GM21390 (cell line): ENCODE measurements at regions not wholly inside any gene's neighbourhood (a gene's known extent, or its start where the extent isn't known, plus 50 kb on each side); places are given as distances from the start of the nearest gene placed in this dataset.

Source experiments
- ATAC-seq: cut with Tn5 transposase; IDR thresholded peaks from one replicate; pipeline ENCODE4 v1.9.1; 2021; ENCODE audit not compliant: unreplicated experiment

DNA sequence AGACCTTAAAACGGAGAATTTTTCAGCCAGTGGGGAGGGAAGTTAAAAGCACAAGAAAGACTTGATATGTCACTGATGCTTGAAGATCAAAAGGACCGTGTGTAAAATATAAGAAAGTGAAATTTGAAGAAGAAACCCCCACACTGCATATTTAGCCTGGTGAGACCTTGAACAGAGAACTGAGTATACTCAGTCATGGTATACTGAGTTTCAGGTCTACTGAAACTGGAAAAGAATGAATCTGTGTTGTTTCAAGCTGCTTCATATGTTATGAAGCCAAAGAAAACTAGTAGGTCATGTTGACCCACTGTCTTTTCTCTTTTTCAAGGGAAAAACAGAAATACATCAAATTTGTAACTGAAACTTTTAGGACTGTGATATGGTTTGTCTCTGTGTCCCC is 443.8 kb upstream of the GJE1 start:
- peak; percentile 89 for ATAC-seq

GRCh38 chr6:141685416-141685815 is 447.3 kb upstream of the GJE1 start:
- no peak for ATAC-seq

- ATAC-seq = no peak
Measured at GRCh38 chr6:141682391-141682790, 450.3 kb upstream of the GJE1 start.

DNA sequence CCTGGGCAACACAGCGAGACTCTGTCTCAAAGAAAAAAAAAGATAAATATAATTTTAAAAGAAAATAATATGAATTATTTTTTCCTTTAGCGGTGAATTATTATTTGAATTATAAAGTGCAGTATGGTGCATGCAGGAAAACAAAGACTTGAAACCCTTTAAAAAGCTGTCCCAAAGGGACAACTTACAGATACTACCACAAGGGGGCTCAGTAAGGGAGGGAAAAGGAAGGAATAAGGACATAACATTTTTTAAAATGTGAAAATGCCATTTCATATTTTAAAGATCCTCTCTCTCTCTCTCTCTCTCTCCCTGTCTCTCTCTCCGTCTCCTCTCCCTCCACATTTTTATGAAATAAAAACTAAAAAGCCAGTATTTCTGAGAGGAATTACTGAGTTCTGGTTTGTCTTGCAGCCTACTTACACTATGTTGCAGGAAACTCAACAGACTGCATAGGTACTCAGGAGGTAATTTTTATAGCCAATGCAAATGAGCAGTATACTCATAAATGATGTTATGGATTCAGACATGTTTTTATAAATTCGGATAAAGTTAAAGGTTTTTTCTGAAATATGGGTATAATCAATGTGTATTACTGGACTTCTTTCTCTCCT is 455.0 kb upstream of the GJE1 start:
- ATAC-seq = peak; percentile 73

GRCh38 chr6:141675957-141676356 is 456.8 kb upstream of the GJE1 start:
- ATAC-seq = no peak

DNA sequence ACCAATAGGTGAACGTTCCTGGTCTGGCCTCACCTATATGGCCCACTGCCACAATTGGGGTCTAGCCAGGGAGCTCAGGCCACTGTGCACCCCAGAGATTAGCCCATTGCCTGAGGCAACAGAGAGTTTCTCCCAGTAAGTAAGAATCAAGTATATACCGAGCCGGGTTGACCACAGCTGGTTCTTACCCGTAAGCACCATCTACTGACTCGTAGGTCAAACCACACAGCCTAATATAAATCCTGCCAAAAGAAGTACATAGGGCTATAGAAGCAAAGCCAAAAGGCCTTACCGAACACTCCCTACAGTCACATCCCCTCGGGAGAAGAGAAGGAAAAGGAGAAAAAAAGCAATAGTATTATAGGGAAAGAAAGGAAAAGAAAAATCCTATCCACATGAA is 463.6 kb upstream of the GJE1 start:
- ATAC-seq = no peak

GRCh38 chr6:141667580-141668309 is 465.0 kb upstream of the GJE1 start:
- no peak for ATAC-seq

GRCh38 chr6:141666187-141666586 is 466.5 kb upstream of the GJE1 start:
- no peak for ATAC-seq

DNA sequence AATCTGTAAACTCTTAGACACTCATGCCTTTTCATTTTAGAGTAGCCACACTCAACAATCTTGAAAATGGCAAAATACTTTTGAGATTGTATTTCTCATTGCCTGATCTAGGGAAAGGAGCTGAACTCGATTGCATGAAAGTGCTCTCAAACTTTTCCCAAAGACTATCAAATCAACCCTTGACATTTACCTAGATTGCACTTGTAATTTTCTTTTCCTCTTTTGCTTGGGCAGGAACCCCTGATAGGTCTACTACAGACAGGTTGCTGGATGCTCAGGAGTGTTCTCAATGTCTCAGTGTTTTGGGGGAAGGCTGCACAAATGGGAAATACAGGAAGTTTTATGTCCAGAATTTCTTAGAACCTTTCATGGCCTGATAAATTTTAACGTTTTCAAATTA is 468.0 kb upstream of the GJE1 start:
- ATAC-seq = no peak

GRCh38 chr6:141659582-141659981 is 473.1 kb upstream of the GJE1 start:
- no peak for ATAC-seq

DNA sequence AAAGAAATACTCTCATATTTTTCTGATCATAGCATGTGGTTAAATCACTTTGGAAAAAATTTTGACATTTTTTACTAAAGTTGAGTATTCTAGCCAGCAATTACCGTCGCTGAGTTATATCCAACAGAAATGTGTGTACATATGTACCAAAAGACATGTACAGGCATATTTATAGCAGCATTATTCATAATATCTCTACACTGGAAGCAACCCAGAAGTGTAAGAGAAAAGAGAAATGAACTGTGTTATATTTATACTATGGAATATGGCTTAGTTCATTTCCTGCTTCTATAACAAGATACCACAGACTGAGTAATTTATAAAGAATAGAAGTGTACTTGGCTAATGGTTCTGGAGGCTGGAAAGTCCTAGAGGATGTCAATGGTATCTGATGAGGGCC is 474.0 kb upstream of the GJE1 start:
- no peak for ATAC-seq

- ATAC-seq = no peak
Measured at GRCh38 chr6:141657812-141658211, 474.9 kb upstream of the GJE1 start.

DNA sequence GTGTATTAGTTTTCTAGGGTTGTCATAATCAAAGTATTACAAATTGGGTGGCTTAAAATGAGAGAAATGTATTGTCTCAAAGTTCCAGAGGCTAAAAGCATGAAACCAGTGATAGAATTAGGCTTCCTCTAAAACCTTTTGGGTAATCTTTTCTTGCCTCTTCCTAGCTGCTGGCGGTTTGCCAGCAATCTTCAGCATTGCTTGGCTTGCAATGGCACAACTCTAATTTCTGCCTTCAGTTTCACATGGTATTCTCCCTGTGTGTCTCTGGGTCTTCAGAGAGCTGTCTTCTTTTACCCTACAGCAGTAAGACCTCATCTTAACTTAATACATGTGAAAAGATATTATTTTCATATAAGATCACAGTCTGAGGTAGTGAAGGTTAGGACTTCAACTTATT is 479.1 kb upstream of the GJE1 start:
- ATAC-seq = no peak

- no peak for ATAC-seq
Measured at GRCh38 chr6:141641951-141642350, 490.8 kb upstream of the GJE1 start.

DNA sequence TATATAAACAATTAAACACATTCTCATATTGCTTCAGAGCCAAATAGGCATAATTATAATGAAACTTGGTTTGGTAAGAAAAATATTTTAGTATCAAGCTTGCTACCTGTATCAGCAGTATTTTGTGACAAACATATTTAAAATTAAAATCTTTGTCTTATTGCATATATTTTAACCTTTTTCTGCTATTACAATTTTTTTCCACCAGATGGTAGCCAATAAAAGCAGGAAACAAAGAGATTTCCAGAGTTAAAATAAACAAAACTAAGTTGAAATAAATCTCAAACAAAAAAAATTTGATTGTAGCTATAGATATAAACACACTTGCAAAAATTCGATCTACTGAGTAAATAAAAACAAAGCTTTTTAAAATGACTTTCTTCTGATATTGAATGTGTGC is 491.3 kb upstream of the GJE1 start:
- ATAC-seq = no peak

DNA sequence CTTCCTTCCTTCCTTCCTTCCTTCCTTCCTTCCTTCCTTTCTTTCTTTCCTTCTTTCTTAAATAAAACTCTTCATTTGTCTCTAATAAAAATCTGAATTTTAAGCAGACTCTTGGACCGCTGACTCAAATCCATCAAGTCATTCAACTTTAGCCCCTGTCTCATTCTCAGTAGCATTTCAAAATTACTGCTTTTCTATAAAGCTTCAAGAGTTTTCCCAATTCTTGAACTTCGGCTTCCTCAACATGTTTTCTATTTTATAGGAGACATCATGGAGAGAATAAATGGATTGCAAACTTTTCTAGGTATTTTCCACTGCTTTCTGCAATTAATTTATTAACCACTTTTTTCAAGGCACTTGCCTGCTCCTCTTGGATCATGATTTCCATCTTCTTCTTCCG is 497.1 kb upstream of the GJE1 start:
- no peak for ATAC-seq

- ATAC-seq = no peak
Measured at GRCh38 chr6:141634269-141634668, 498.5 kb upstream of the GJE1 start.

DNA sequence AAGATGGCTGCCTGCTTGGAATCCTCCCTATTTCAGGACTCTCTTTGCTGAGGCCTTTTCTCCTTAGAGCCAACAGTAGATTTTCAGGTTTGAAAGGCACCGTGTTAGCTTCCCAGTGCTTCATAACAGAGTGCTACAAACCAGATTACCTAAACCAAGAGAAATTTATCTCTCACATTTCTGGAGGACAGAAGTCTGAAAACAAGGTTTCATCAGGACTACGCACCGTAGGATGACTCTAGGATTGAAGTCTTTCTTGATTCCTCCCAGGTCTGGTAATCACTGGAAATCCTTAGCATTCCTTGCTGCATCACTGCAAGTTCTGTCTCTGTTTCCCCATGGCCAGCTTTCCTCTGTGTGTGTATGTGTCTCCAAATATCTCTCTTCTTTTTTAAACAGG is 508.4 kb upstream of the GJE1 start:
- no peak for ATAC-seq

DNA sequence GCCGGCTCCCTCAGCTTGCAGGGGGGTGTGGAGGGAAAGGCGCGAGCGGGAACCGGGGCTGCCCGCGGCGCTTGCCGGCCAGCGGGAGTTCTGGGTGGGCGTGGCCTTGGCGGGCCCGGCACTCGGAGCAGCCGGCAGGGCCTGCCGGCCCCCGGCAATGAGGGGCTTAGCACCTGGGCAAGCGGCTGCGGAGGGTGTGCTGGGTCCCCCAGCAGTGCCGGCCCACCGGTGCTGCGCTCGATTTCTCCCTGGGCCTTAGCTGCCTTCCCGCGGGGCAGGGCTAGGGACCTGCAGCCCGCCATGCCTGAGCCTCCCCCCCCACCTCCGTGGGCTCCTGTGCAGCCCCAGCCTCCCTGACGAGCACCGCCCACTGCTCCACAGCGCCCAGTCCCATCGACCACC is 514.5 kb upstream of the GJE1 start:
- no peak for ATAC-seq

GRCh38 chr6:141610741-141611140 is 522.0 kb upstream of the GJE1 start:
- ATAC-seq = no peak

DNA sequence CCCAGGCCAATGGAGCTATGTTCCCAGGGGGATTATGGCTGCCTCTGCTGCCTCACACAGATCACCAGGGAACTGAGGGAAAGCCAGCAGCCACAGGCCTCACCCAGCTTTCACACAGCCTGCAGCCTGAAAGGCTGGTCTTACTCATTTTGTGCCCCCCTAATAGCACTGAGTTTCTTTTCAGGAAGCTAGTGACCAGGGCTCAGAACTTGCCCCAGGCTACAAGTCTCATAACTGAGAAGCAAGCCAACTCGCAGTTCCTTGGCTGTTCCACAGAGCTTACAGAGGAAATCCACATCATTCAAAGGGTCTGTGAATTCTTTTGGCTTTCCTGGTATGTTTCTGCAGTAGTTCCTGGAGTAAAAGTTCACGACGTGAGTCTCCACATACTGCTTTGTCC is 524.8 kb upstream of the GJE1 start:
- ATAC-seq = no peak

DNA sequence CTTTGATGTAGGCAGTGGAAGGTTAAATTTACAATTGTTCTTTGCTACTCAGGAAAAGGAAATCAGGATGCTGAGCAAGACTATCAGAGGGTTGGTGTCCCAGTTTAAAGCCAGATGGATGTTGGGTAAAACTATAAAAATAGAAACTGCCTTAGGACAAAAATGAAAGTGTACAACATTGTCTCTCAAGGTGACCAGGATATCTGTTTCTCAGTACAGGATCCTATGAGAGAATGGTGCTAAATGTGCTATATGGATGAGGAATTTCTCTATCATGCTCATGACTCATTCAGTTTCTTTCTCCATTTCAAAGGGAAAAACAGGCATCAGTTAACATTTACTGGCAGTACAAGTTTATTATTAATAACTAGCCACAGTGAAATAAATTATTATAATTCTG is 534.2 kb upstream of the GJE1 start:
- ATAC-seq = no peak

GRCh38 chr6:141594874-141595273 is 537.9 kb upstream of the GJE1 start:
- ATAC-seq = no peak
